ENCODE measurements at regions not wholly inside any gene's neighbourhood (a gene's known extent, or its start where the extent isn't known, plus 50 kb on each side); places are given as distances from the start of the nearest gene placed in this dataset.
A peak's percentile ranks its signal among the peaks of the same experiment; 100 is the strongest.

DNA sequence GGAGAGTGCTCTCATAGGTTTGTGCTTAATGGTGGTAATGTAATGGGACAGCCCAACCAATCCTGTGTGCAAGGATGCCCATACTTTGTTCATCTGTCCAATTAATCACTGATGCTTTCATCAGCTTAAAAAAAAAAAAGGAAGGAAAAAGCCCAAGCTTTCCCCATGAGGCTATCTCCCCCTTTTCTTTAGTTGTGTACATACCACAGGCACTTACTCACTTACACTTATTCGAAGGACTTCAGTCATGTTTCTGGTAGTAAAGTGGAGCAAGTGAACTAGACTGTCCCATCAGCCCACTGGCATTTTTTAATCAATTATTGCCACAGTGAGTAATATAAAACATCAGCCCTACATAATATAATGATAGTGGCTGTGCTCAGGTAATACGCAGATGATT, 183.5 kb upstream of the UFM1 start:
- no peak overlapping the region for H3K9ac ChIP-seq (ENCODE audit: low read depth in 1 of 2, low read length in 2 of 2)
- H3K9me3 ChIP-seq (ENCODE audit: control insufficient read depth in 2 of 2, low read length in 2 of 2), result no peaks in the 10 kb centered on the region
- H3K4me1 ChIP-seq (ENCODE audit: control insufficient read depth in 2 of 2, insufficient read depth in 2 of 2, low read length in 2 of 2), result no peaks in the 10 kb centered on the region
- no peaks in the 10 kb centered on the region for H3K27me3 ChIP-seq (ENCODE audit: control insufficient read depth in 2 of 2, insufficient read depth in 2 of 2, low read length in 2 of 2)
- no peak overlapping the region for H3K4me3 ChIP-seq (ENCODE audit: low read length in 2 of 2)
- H3K27ac ChIP-seq (ENCODE audit: low read depth in 2 of 2, low read length in 2 of 2), result no peak overlapping the region
- no peaks in the 10 kb centered on the region for H3K36me3 ChIP-seq (ENCODE audit: control insufficient read depth in 2 of 2, insufficient read depth in 2 of 2, low read length in 2 of 2)

DNA sequence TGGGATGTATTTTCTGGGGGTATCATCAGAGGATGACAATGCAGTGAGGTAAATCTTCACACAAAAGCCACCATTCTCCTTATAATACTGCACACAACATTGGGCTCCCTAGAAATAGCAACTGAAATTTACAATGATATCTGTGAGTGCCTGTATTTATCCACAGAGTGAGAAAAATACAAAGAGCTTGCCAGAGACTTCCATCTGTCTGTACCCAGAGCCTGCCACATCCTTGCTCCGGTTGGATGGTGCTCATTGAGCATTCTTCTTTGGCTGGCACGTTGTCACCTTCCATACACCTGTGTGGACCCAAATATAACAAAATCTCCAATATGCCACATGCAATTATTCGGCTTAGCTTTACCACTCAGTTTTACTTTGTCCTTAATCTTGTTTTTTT, 189.5 kb upstream of the UFM1 start:
- H3K9me3 ChIP-seq (ENCODE audit: control insufficient read depth in 2 of 2, low read length in 2 of 2), result no peaks in the 10 kb centered on the region
- no peak overlapping the region for H3K4me3 ChIP-seq (ENCODE audit: low read length in 2 of 2)
- no peaks in the 10 kb centered on the region for H3K36me3 ChIP-seq (ENCODE audit: control insufficient read depth in 2 of 2, insufficient read depth in 2 of 2, low read length in 2 of 2)
- H3K4me1 ChIP-seq (ENCODE audit: control insufficient read depth in 2 of 2, insufficient read depth in 2 of 2, low read length in 2 of 2), result no peaks in the 10 kb centered on the region
- no peaks in the 10 kb centered on the region for H3K27me3 ChIP-seq (ENCODE audit: control insufficient read depth in 2 of 2, insufficient read depth in 2 of 2, low read length in 2 of 2)
- H3K27ac ChIP-seq (ENCODE audit: low read depth in 2 of 2, low read length in 2 of 2), result no peak overlapping the region
- no peak overlapping the region for H3K9ac ChIP-seq (ENCODE audit: low read depth in 1 of 2, low read length in 2 of 2)

DNA sequence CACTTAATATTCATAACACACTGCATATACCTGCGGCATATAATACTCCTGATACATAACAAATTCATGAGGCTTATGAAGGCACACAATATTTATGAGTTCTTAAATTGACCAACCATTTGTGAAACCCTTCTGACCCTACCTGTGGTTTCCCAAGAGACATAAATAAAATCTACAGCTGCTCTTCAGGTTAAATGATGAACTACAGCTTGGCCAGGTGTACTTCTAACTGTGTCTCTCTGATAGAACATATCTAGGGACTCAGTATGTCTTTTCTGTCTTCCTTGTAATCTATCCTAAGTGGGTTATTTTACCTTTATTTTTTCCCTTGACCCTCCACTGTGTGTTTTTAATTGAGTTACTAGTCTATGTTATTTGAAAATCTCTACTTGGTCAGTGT, 189.9 kb upstream of the UFM1 start:
- H3K27me3 ChIP-seq (ENCODE audit: control insufficient read depth in 2 of 2, insufficient read depth in 2 of 2, low read length in 2 of 2), result no peaks in the 10 kb centered on the region
- no peak overlapping the region for H3K27ac ChIP-seq (ENCODE audit: low read depth in 2 of 2, low read length in 2 of 2)
- no peaks in the 10 kb centered on the region for H3K4me1 ChIP-seq (ENCODE audit: control insufficient read depth in 2 of 2, insufficient read depth in 2 of 2, low read length in 2 of 2)
- H3K4me3 ChIP-seq (ENCODE audit: low read length in 2 of 2), result no peak overlapping the region
- H3K36me3 ChIP-seq (ENCODE audit: control insufficient read depth in 2 of 2, insufficient read depth in 2 of 2, low read length in 2 of 2), result no peaks in the 10 kb centered on the region
- H3K9ac ChIP-seq (ENCODE audit: low read depth in 1 of 2, low read length in 2 of 2), result no peak overlapping the region
- no peaks in the 10 kb centered on the region for H3K9me3 ChIP-seq (ENCODE audit: control insufficient read depth in 2 of 2, low read length in 2 of 2)

DNA sequence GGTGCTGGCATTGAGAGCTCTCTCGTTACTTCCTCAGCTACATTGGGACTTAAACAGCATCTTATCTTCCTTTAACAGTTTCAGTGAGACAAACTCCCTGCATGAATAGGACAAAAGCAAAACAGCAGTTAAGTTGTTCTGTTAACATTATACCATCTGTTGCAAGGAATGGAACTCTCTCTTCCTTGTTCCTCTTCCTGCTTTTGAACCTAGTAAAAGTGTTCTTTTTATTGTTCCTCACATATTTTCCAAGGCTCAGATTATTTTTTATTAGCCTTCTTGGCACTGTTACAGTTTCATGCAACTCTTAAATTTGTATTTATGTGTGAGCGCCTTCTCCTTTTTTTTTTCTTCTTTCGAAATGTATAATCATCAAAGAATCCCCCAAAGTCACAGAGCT, 202.6 kb upstream of the UFM1 start:
- H3K9ac ChIP-seq (ENCODE audit: low read depth in 1 of 2, low read length in 2 of 2), result no peak overlapping the region
- H3K27ac ChIP-seq (ENCODE audit: low read depth in 2 of 2, low read length in 2 of 2), result peak overlapping the region in 1 of 2 donors; percentile 42
- H3K27me3 ChIP-seq (ENCODE audit: control insufficient read depth in 2 of 2, insufficient read depth in 2 of 2, low read length in 2 of 2), result no peaks in the 10 kb centered on the region
- no peak overlapping the region for H3K4me3 ChIP-seq (ENCODE audit: low read length in 2 of 2)
- H3K4me1 ChIP-seq (ENCODE audit: control insufficient read depth in 2 of 2, insufficient read depth in 2 of 2, low read length in 2 of 2), result no peaks in the 10 kb centered on the region
- H3K36me3 ChIP-seq (ENCODE audit: control insufficient read depth in 2 of 2, insufficient read depth in 2 of 2, low read length in 2 of 2), result no peaks in the 10 kb centered on the region
- H3K9me3 ChIP-seq (ENCODE audit: control insufficient read depth in 2 of 2, low read length in 2 of 2), result no peaks in the 10 kb centered on the region

DNA sequence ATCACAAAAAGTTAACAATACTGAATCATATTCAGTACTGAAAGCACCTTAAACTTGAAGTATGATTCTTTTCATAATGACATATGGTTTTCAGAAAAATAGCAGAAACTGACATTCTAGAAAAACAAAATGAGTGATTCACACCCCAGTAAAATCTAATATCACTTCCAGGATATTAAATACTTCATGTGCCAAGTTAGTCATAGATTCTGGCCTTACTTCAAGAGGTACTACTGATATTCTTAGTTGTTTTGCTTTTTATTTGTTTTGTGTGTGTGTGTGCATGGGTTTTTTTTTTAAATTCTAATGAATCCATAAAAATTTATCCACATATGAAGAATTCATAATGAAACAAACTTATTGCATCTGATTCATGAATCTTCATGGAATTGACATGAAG, 207.9 kb upstream of the UFM1 start:
- no peaks in the 10 kb centered on the region for H3K36me3 ChIP-seq (ENCODE audit: control insufficient read depth in 2 of 2, insufficient read depth in 2 of 2, low read length in 2 of 2)
- no peak overlapping the region for H3K4me3 ChIP-seq (ENCODE audit: low read length in 2 of 2)
- H3K27me3 ChIP-seq (ENCODE audit: control insufficient read depth in 2 of 2, insufficient read depth in 2 of 2, low read length in 2 of 2), result no peaks in the 10 kb centered on the region
- H3K9me3 ChIP-seq (ENCODE audit: control insufficient read depth in 2 of 2, low read length in 2 of 2), result no peaks in the 10 kb centered on the region
- no peaks in the 10 kb centered on the region for H3K4me1 ChIP-seq (ENCODE audit: control insufficient read depth in 2 of 2, insufficient read depth in 2 of 2, low read length in 2 of 2)
- H3K9ac ChIP-seq (ENCODE audit: low read depth in 1 of 2, low read length in 2 of 2), result no peak overlapping the region
- no peak overlapping the region for H3K27ac ChIP-seq (ENCODE audit: low read depth in 2 of 2, low read length in 2 of 2)

DNA sequence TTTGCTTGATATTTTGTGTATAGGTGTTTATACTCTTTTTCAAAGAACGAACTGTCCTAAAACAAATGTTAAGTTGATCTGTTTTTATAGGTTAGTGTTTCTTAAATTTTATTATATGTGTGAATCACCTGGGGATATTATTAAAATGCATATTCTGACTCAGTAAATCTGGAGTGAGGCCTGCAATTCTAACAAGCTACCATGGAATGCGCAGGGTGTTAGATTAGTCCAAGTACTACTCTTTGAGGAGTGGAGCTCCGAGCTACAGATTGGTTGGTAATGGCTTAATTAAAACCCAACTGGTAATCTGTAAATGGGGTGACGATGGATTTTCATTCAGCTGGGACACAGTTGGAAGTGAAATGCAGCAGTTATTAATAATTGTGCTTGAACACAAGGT, 214.1 kb upstream of the UFM1 start:
- Histone ChIP-seq H3K36me3 (ENCODE audit: control insufficient read depth in 2 of 2, insufficient read depth in 2 of 2, low read length in 2 of 2) (no peaks in the 10 kb centered on the region), H3K4me1 (ENCODE audit: control insufficient read depth in 2 of 2, insufficient read depth in 2 of 2, low read length in 2 of 2) (no peaks in the 10 kb centered on the region), H3K4me3 (ENCODE audit: low read length in 2 of 2) (no peak overlapping the region), H3K27me3 (ENCODE audit: control insufficient read depth in 2 of 2, insufficient read depth in 2 of 2, low read length in 2 of 2) (no peaks in the 10 kb centered on the region), H3K9ac (ENCODE audit: low read depth in 1 of 2, low read length in 2 of 2) (no peak overlapping the region), H3K27ac (ENCODE audit: low read depth in 2 of 2, low read length in 2 of 2) (no peak overlapping the region), H3K9me3 (ENCODE audit: control insufficient read depth in 2 of 2, low read length in 2 of 2) (no peaks in the 10 kb centered on the region)

DNA sequence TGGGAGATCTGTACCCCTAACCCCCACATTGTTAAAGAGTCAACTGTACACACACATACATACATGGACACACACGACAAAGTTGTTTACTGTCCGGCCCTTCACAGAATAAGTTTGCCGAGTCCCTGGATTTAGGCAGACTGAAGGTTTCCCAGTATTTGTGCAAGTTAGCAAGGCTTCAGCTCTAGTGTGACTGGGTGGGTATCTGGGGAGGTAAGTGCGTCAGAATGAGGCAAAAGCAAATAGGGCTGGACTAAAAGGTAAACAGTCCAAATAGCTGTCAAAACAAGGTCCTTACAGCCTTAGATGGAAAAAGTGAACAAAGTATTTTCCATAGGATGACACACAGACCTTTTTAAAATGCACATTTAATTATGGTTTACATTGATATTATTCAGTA, 228.4 kb upstream of the UFM1 start:
- no peaks in the 10 kb centered on the region for H3K27me3 ChIP-seq (ENCODE audit: control insufficient read depth in 2 of 2, insufficient read depth in 2 of 2, low read length in 2 of 2)
- no peaks in the 10 kb centered on the region for H3K36me3 ChIP-seq (ENCODE audit: control insufficient read depth in 2 of 2, insufficient read depth in 2 of 2, low read length in 2 of 2)
- H3K4me1 ChIP-seq (ENCODE audit: control insufficient read depth in 2 of 2, insufficient read depth in 2 of 2, low read length in 2 of 2), result no peaks in the 10 kb centered on the region
- H3K9ac ChIP-seq (ENCODE audit: low read depth in 1 of 2, low read length in 2 of 2), result no peak overlapping the region
- H3K9me3 ChIP-seq (ENCODE audit: control insufficient read depth in 2 of 2, low read length in 2 of 2), result no peaks in the 10 kb centered on the region
- H3K27ac ChIP-seq (ENCODE audit: low read depth in 2 of 2, low read length in 2 of 2), result no peak overlapping the region
- H3K4me3 ChIP-seq (ENCODE audit: low read length in 2 of 2), result no peak overlapping the region

DNA sequence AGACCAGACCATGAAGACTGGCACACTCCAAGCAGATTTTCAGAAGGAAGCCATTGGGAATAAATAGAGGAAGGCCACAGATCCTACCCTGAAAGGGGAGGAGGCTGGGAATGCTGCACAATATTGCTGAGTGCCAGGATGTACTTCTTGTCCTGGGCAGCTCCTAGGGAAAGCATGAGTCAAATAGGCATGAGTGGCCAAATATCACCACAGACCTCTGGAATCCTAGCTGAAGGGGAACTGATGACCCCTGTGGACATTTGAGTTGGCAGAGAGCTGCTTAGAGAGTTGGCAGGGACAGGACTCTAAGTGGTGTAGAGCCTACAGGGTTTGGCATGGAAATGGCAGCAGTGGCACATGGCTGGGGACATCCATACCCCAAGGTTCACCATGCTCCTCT, 234.3 kb upstream of the TRPC4 start:
- H3K9ac ChIP-seq (ENCODE audit: low read depth in 1 of 2, low read length in 2 of 2), result no peak overlapping the region
- H3K4me1 ChIP-seq (ENCODE audit: control insufficient read depth in 2 of 2, insufficient read depth in 2 of 2, low read length in 2 of 2), result no peaks in the 10 kb centered on the region
- H3K4me3 ChIP-seq (ENCODE audit: low read length in 2 of 2), result no peak overlapping the region
- H3K27me3 ChIP-seq (ENCODE audit: control insufficient read depth in 2 of 2, insufficient read depth in 2 of 2, low read length in 2 of 2), result no peaks in the 10 kb centered on the region
- H3K36me3 ChIP-seq (ENCODE audit: control insufficient read depth in 2 of 2, insufficient read depth in 2 of 2, low read length in 2 of 2), result no peaks in the 10 kb centered on the region
- H3K27ac ChIP-seq (ENCODE audit: low read depth in 2 of 2, low read length in 2 of 2), result no peak overlapping the region
- H3K9me3 ChIP-seq (ENCODE audit: control insufficient read depth in 2 of 2, low read length in 2 of 2), result no peaks in the 10 kb centered on the region

DNA sequence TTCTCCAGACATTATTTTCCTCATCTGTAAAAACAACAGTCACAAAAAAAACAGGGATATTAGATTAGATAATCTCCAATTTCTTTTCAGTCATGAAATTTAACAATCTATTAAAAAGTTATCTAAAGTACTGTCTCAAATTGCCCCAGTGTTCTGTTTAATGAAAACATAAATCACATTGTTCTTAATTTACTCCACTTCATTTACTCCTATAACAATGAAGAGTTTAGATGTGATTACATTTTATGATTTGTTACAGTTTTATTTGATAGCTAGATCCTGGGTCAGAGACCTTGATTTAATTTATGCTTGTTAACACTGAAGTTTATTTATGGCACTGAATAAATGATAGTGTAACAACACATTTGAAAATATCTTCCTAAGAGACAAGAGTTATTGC, 230.2 kb upstream of the TRPC4 start:
- no peaks in the 10 kb centered on the region for H3K9me3 ChIP-seq (ENCODE audit: control insufficient read depth in 2 of 2, low read length in 2 of 2)
- H3K9ac ChIP-seq (ENCODE audit: low read depth in 1 of 2, low read length in 2 of 2), result no peak overlapping the region
- no peaks in the 10 kb centered on the region for H3K4me1 ChIP-seq (ENCODE audit: control insufficient read depth in 2 of 2, insufficient read depth in 2 of 2, low read length in 2 of 2)
- no peaks in the 10 kb centered on the region for H3K36me3 ChIP-seq (ENCODE audit: control insufficient read depth in 2 of 2, insufficient read depth in 2 of 2, low read length in 2 of 2)
- no peak overlapping the region for H3K4me3 ChIP-seq (ENCODE audit: low read length in 2 of 2)
- H3K27me3 ChIP-seq (ENCODE audit: control insufficient read depth in 2 of 2, insufficient read depth in 2 of 2, low read length in 2 of 2), result no peaks in the 10 kb centered on the region
- H3K27ac ChIP-seq (ENCODE audit: low read depth in 2 of 2, low read length in 2 of 2), result no peak overlapping the region

DNA sequence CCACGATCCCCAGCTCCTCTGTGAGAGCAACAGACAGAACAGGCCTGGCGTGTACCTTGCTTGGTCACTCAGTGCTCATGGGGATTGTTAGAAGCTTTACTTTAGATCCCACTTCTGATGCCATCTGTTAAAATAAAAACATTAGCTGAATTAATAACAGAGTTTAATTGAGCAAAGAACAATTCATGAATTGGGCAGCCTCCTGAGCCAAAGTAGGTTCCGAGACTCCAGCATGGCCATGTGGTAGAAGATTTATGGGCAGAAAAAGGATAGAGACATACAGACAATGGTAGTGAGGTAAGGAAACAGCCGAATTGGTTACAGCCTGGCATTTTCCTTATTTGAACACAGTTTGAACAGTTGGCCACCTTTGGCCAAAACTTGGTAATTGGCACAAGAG, 223.9 kb upstream of the TRPC4 start:
- Histone ChIP-seq H3K9ac (ENCODE audit: low read depth in 1 of 2, low read length in 2 of 2) (no peak overlapping the region), H3K4me1 (ENCODE audit: control insufficient read depth in 2 of 2, insufficient read depth in 2 of 2, low read length in 2 of 2) (no peaks in the 10 kb centered on the region), H3K4me3 (ENCODE audit: low read length in 2 of 2) (no peak overlapping the region), H3K9me3 (ENCODE audit: control insufficient read depth in 2 of 2, low read length in 2 of 2) (no peaks in the 10 kb centered on the region), H3K36me3 (ENCODE audit: control insufficient read depth in 2 of 2, insufficient read depth in 2 of 2, low read length in 2 of 2) (no peaks in the 10 kb centered on the region), H3K27ac (ENCODE audit: low read depth in 2 of 2, low read length in 2 of 2) (no peak overlapping the region), H3K27me3 (ENCODE audit: control insufficient read depth in 2 of 2, insufficient read depth in 2 of 2, low read length in 2 of 2) (no peaks in the 10 kb centered on the region)

DNA sequence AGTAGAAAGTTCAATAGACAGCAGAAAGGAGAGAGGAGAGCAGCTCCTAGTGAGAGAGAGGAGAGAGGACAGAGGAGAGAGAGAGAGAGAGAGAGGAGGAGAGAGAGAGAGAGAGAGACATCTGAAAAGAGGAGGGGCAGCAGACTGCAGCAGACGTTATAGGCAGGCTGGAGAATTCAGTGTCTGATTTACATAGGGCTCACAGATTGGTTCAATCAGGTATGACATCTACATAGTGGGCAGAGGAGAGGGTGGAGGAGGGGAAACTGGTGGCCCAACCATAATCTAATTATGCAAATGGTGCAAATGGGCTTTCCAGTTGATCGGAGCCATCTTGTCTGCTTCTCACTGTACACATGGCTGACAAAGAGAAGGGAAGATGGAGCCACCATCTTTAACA, 221.3 kb upstream of the TRPC4 start:
- Histone ChIP-seq H3K4me3 (ENCODE audit: low read length in 2 of 2) (no peak overlapping the region), H3K36me3 (ENCODE audit: control insufficient read depth in 2 of 2, insufficient read depth in 2 of 2, low read length in 2 of 2) (no peaks in the 10 kb centered on the region), H3K9ac (ENCODE audit: low read depth in 1 of 2, low read length in 2 of 2) (no peak overlapping the region)

More for the DNA sequence above, 221.3 kb upstream of the TRPC4 start:
- H3K27ac ChIP-seq (ENCODE audit: low read depth in 2 of 2, low read length in 2 of 2), result no peak overlapping the region
- H3K4me1 ChIP-seq (ENCODE audit: control insufficient read depth in 2 of 2, insufficient read depth in 2 of 2, low read length in 2 of 2), result no peaks in the 10 kb centered on the region
- no peaks in the 10 kb centered on the region for H3K9me3 ChIP-seq (ENCODE audit: control insufficient read depth in 2 of 2, low read length in 2 of 2)
- no peaks in the 10 kb centered on the region for H3K27me3 ChIP-seq (ENCODE audit: control insufficient read depth in 2 of 2, insufficient read depth in 2 of 2, low read length in 2 of 2)

Measured in mucosa of rectum (tissue), 2 donors.